ENCODE measurements at regions not wholly inside any gene's neighbourhood (a gene's known extent, or its start where the extent isn't known, plus 50 kb on each side); places are given as distances from the start of the nearest gene placed in this dataset.
"Not testable (repeated sequence)": the region's sequence is repeated elsewhere in the genome, so short reads cannot be mapped to it uniquely, and the experiment has no call there.

- not testable (repeated sequence) for DNase-seq
Observed at GRCh38 chr20:30975859-30976258, 281.6 kb upstream of the DEFB115 start.

DNA sequence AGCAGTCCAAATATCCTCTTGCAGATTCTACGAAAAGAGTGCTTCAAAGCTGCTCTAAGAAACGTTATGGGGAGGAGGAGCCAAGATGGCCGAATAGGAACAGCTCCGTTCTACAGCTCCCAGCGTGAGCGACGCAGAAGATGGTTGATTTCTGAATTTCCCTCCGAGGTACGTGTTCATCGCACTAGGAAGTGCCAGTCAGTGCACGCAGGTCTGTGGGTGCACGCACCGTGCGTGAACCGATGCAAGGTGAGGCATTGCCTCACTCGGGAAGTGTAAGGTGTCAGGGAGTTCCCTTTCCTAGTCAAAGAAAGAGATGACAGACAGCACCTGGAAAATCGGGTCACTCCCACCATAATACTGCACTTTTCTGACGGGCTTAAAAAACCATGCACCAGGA is 272.1 kb upstream of the DEFB115 start:
- DNase-seq, result no peak
- in situ Hi-C loops (cut with MboI; ENCODE audit: low pct_unique_long_range_greater_than_20kb, low sequenced_read_pairs), result no loop called here

More at GRCh38 chr20:30975859-30976258, 281.6 kb upstream of the DEFB115 start:
- in situ Hi-C loops (cut with MboI; ENCODE audit: low pct_unique_long_range_greater_than_20kb, low sequenced_read_pairs), result not testable (repeated sequence)

Measured in KBM-7 (cell line).